HEK293T (cell line): ENCODE measurements at regions not wholly inside any gene's neighbourhood (a gene's known extent, or its start where the extent isn't known, plus 50 kb on each side); places are given as distances from the start of the nearest gene placed in this dataset.
"Not testable (repeated sequence)": the region's sequence is repeated elsewhere in the genome, so short reads cannot be mapped to it uniquely, and the experiment has no call there.

Experiments
- CTCF ChIA-PET: fragments of 350-600 bp; formaldehyde crosslinking; extraction: SDS; loops from one replicate; lab custom pipeline; 2021; ENCODE audit warnings: antibody characterized with exemption, inconsistent platforms; lab: Yijun Ruan, JAX
- POLR2A ChIA-PET: fragments of 350-600 bp; formaldehyde crosslinking; extraction: SDS; loops from one replicate; lab custom pipeline; 2020; ENCODE audit warnings: antibody characterized with exemption, inconsistent platforms; lab: Yijun Ruan, JAX
- DNase-seq: peaks from one replicate; pipeline ENCODE4 v3.0.0; 2012; ENCODE audit warnings: mixed read lengths; ENCODE audit errors: extremely low spot score
- ARNT ChIP-seq: fragments of 450-650 bp; IDR thresholded peaks from 2 replicates; pipeline ENCODE4 v1.6.1; 2017; ENCODE audit warnings: mild to moderate bottlenecking
- BHLHE40 ChIP-seq: fragments of 450-650 bp; IDR thresholded peaks from 2 replicates; pipeline ENCODE4 v1.6.1; 2016; ENCODE audit warnings: mild to moderate bottlenecking, moderate library complexity, borderline replicate concordance
- CTBP1 ChIP-seq: fragments of 450-650 bp; IDR thresholded peaks from 2 replicates; pipeline ENCODE4 v1.6.1; 2016; ENCODE audit warnings: borderline replicate concordance
- ELF4 ChIP-seq: fragments of 450-650 bp; IDR thresholded peaks from 2 replicates; pipeline ENCODE4 v1.6.1; 2017; ENCODE audit warnings: antibody characterized with exemption
- FOXA1 ChIP-seq: fragments of 450-650 bp; IDR thresholded peaks from 2 replicates; pipeline ENCODE4 v1.6.1; 2016; ENCODE audit warnings: mild to moderate bottlenecking
- FOXK2 ChIP-seq: fragments of 450-650 bp; IDR thresholded peaks from 2 replicates; pipeline ENCODE4 v1.6.1; 2016; ENCODE audit warnings: mild to moderate bottlenecking
- FOXM1 ChIP-seq: fragments of 450-650 bp; IDR thresholded peaks from 2 replicates; pipeline ENCODE4 v1.6.1; 2017; ENCODE audit warnings: mild to moderate bottlenecking, borderline replicate concordance
- HDGF ChIP-seq: fragments of 450-650 bp; IDR thresholded peaks from 2 replicates; pipeline ENCODE4 v1.6.1; 2017; ENCODE audit warnings: antibody characterized with exemption, borderline replicate concordance
- L3MBTL2 ChIP-seq: fragments of 450-650 bp; conservative IDR thresholded peaks from 2 replicates; pipeline ENCODE4 v1.6.1; 2016; ENCODE audit warnings: mild to moderate bottlenecking
- LEF1 ChIP-seq: fragments of 450-650 bp; IDR thresholded peaks from 2 replicates; pipeline ENCODE4 v1.6.1; 2017; ENCODE audit warnings: mild to moderate bottlenecking, borderline replicate concordance
- NFRKB ChIP-seq: fragments of 450-650 bp; IDR thresholded peaks from 2 replicates; pipeline ENCODE4 v1.6.1; 2016; ENCODE audit warnings: mild to moderate bottlenecking, moderate library complexity
- SP1 ChIP-seq: fragments of 450-650 bp; IDR thresholded peaks from 2 replicates; pipeline ENCODE4 v1.6.1; 2017
- SUZ12 ChIP-seq: fragments of 450-650 bp; IDR thresholded peaks from 2 replicates; pipeline ENCODE4 v1.6.1; 2016; ENCODE audit warnings: mild to moderate bottlenecking
- TARDBP ChIP-seq: fragments of 450-650 bp; IDR thresholded peaks from 2 replicates; pipeline ENCODE4 v1.6.1; 2016
- ZNF384 ChIP-seq: fragments of 450-650 bp; IDR thresholded peaks from 2 replicates; pipeline ENCODE4 v1.6.1; 2016
- TF ChIP-seq, protein P1 (sequence below): fragments of 450-650 bp; IDR thresholded peaks from 2 replicates; pipeline ENCODE4 v1.6.1; 2016

DNA sequence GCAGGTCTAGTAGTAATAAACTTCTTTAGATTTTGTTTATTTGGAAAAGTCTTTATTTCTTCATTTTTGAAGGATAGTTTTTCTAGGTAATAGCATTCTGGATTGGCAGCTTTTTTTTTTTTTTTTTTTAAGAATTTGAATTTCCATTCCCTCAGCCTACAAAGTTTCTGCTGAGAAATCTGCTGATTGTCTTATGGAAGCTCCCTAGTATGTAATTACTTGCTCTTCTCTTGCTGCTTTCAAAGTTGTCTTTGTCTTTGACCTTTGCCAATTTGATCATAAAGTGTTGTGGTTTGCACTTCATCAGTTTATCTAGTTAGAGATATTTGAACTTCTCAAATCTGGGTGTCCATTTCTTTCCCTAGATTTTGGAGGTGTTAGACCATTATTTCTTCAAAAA is 82.2 kb upstream of the GMDS start:
- TF ChIP-seq ZNF384 (0 out of 2 replicates have a peak, but pooled peaks have one; percentile 20), SP1 (no peak)
- ChIA-PET POLR2A (no interaction called here), CTCF (interaction anchor here (0.7 kb wide), 1 partner anchor 222 kb away, joined by 3 read pairs; no protein-coding TSS in a partner anchor)
- no peak for DNase-seq

DNA sequence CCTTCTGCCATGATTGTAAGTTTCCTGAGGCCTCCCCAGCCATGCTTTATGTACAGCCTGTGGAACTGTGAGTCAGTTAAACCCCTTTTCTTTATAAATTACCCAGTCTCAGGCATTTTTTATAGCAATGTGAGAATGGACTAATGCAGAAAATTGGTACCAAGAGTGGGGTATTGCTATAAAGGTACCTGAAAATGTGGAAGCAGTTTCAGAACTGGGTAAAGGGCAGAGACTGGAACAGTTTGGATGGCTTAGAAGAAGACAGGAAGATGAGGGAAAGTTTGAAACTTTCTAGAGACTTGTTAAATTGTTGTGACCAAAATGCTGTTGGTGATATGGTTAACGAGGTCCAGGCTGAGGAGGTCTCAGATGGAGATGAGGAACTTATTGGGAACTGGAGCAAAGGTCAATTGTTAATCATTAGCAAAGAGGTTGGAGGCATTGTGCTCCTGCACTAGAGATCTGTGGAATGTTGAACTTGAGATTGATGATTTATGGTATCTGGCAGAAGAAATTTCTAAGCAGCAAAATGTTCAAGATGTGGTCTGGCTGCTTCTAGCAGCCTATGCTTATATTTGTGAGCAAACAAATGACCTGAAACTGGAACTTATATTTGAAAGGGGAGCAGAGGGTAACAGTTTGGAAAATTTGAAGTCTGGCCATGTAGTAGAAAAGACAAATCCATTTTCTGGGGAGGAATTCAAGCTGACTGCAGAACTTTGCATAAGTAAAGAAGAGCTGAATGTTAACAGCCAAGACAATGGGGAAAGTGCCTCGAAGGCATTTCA is 79.0 kb upstream of the GMDS start:
- DNase-seq: no peak
- no peak for TF ChIP-seq SP1
- TF ChIP-seq, protein P1, sequence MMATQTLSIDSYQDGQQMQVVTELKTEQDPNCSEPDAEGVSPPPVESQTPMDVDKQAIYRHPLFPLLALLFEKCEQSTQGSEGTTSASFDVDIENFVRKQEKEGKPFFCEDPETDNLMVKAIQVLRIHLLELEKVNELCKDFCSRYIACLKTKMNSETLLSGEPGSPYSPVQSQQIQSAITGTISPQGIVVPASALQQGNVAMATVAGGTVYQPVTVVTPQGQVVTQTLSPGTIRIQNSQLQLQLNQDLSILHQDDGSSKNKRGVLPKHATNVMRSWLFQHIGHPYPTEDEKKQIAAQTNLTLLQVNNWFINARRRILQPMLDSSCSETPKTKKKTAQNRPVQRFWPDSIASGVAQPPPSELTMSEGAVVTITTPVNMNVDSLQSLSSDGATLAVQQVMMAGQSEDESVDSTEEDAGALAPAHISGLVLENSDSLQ: no peak
- no peak for TF ChIP-seq CTBP1
- TF ChIP-seq FOXK2: no peak
- no peak for TF ChIP-seq NFRKB
- no peak for TF ChIP-seq BHLHE40
- TF ChIP-seq FOXM1: no peak
- TF ChIP-seq ARNT: no peak
- TF ChIP-seq FOXA1: no peak
- no peak for TF ChIP-seq LEF1
- TF ChIP-seq L3MBTL2: no peak
- ChIA-PET POLR2A (no interaction called here), CTCF (interaction anchor here (0.5 kb wide), 1 partner anchor 649 kb away, joined by 3 read pairs; no protein-coding TSS in a partner anchor)

DNA sequence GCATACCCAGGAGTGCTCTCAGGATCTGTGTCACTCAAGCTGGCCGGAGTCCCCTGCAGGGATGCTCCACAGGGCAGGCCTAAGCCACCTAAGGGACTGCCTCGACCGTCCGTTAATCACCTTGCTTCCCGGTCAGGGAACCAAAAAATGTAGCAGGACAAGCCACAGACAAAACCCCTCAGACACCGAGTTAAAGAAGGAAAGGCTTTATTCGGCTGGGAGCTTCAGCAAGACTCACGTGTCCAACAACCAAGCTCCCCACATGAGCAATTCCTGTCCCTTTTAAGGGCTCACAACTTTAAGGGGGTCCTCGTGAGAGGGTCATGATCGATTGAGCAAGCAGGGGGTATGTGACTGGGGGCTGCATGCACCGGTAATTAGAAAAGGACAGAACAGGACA is 72.1 kb upstream of the GMDS start:
- DNase-seq, POLR2A ChIA-PET, CTCF ChIA-PET: not testable (repeated sequence)

DNA sequence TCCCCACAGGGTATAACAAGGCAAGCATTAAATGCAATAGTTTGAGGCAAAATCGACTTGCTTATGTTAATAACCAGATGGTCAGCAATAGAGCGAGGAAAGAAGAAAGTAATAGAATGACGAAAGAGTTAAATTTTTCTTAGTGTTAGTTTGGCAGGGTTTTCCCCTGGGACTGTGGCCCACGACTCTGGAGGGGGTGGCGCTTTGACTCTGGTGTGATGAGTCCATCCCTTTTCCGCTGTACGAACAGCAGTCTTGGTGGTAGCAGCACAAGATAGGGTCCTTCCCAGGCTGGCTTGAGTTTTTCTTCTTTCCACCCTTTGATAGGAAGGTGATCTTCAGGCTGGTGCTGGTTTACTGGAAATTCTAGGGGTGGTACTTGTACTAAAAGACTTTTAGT is 69.2 kb upstream of the GMDS start:
- POLR2A ChIA-PET: no interaction called here
- DNase-seq: no peak
- CTCF ChIA-PET: no interaction called here
- TF ChIP-seq ZNF384: no peak
- no peak for TF ChIP-seq SP1
- TF ChIP-seq NFRKB: no peak

DNA sequence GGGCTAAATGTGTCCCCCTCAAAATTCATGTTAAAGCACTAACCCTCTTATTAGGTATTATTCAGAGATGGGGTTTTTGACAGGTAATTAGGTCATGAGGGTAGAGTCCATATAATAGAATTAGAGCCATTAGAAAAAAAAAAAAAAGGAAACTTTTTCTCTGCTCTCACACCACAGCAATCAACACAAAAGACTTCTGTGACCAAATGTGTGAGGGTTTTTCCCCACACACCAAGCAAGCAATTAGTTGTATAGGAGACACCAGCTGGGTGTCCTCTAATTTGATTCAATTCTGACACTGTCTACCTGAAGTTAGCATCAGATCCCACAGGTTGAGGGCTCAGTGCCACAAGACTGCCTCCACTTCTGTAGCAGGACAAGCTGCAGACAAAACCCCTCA is 64.6 kb upstream of the GMDS start:
- no peak for TF ChIP-seq HDGF
- TF ChIP-seq BHLHE40: no peak
- no peak for TF ChIP-seq ARNT
- TF ChIP-seq CTBP1: no peak
- no peak for TF ChIP-seq ELF4
- TF ChIP-seq SP1: no peak
- TF ChIP-seq L3MBTL2: no peak
- TF ChIP-seq LEF1: no peak
- TF ChIP-seq, protein P1: no peak
- TF ChIP-seq FOXA1: no peak
- POLR2A ChIA-PET: no interaction called here
- CTCF ChIA-PET: no interaction called here
- no peak for DNase-seq

DNA sequence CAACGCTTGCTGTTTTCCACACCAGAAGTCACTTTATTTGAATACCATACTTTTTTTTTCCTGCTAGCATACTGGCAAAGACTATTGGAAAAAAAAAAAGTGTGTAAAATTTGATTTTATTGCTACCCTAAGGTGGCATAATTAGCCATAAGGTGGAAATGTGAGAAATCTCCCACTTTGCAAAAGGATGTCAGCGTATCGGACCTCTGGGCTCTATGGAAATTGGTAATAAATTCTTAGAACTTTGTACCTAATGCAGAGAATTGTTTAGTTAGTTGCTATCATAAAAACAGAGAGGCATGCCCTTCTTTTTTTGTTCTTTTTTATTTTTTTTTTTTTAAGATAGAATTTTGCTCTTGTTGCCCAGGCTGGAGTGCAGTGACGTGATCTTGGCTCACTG is 63.7 kb upstream of the GMDS start:
- ChIA-PET POLR2A (no interaction called here), CTCF (no interaction called here)
- TF ChIP-seq LEF1 (no peak), FOXA1 (no peak), FOXK2 (no peak), CTBP1 (no peak), SP1 (no peak), TARDBP (no peak), ARNT (no peak)
- TF ChIP-seq, protein P1: no peak
- no peak for DNase-seq

DNA sequence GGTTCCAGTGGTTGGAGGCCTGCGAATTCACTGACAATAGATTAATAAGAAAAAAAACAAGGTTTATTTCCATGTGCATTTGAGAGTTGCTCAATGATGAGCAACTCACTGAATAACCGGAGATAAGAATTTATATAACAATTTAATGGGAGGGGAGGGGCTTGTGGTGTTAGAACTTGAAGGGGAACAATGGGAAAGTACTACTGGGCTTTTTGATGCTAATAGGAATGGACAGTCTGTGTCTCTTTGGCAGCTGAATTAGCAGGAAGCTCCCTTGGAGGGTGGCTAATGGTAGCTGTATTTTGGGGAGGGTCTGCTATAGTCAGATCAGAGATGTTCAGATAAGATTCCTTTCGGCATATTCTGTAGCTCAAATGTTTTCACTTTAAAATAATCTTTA is 62.4 kb upstream of the GMDS start:
- ChIA-PET POLR2A (no interaction called here), CTCF (no interaction called here)
- TF ChIP-seq, protein P1: no peak
- TF ChIP-seq BHLHE40: no peak
- TF ChIP-seq ZNF384: no peak
- no peak for TF ChIP-seq TARDBP
- no peak for TF ChIP-seq SP1
- TF ChIP-seq NFRKB: no peak
- no peak for TF ChIP-seq ELF4
- TF ChIP-seq ARNT: no peak
- no peak for TF ChIP-seq LEF1
- no peak for TF ChIP-seq CTBP1
- no peak for TF ChIP-seq FOXA1
- no peak for TF ChIP-seq SUZ12
- TF ChIP-seq FOXK2: no peak
- no peak for TF ChIP-seq L3MBTL2
- no peak for TF ChIP-seq HDGF
- no peak for TF ChIP-seq FOXM1
- no peak for DNase-seq
